ENCODE measurements at regions not wholly inside any gene's neighbourhood (a gene's known extent, or its start where the extent isn't known, plus 50 kb on each side); places are given as distances from the start of the nearest gene placed in this dataset.
"Not testable (repeated sequence)": the region's sequence is repeated elsewhere in the genome, so short reads cannot be mapped to it uniquely, and the experiment has no call there.

- Histone ChIP-seq H3K36me3 (replicated peaks) (no peaks in the 10 kb centered on the region), H3K4me3 (no peak overlapping the region), H3K27me3 (ENCODE audit: low read depth) (no peaks in the 10 kb centered on the region), H3K9me3 (no peaks in the 10 kb centered on the region), H3K4me1 (no peaks in the 10 kb centered on the region; the same call in 1 of the 2 replicates)
- no peak for DNase-seq (ENCODE audit: low spot score in 2 of 2)
- in situ Hi-C loops (cut with MboI; ENCODE audit: low sequenced_read_pairs): no loop called here
Measured at GRCh38 chr2:54048117-54048785, 67.2 kb upstream of the ACYP2 start.

DNA sequence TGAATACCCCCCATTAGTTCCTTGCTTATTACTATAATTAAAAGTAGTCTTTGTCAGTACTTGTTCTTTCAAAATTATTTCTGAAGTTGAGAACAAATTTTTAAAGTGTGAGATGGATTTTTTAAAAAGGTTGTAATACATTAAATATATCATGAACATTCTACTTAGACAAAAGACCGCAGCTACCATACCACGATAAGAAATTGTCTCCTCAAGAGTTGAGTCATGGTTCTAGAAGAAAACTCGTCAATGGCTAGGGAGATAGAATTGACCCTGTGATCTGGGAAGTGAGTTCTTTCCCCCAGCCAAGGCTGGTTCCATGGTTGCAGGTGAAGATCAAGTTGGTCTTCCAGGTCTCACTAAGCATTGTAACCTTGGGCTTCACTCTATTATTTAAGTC lies 67.8 kb upstream of the ACYP2 start:
- Histone ChIP-seq H3K36me3 (replicated peaks) (no peaks in the 10 kb centered on the region), H3K4me3 (no peak overlapping the region), H3K27me3 (ENCODE audit: low read depth) (no peaks in the 10 kb centered on the region), H3K4me1 (no peaks in the 10 kb centered on the region; the same call in 1 of the 2 replicates), H3K9me3 (no peaks in the 10 kb centered on the region)
- DNase-seq (ENCODE audit: low spot score in 2 of 2): no peak
- in situ Hi-C loops (cut with MboI; ENCODE audit: low sequenced_read_pairs): no loop called here

DNA sequence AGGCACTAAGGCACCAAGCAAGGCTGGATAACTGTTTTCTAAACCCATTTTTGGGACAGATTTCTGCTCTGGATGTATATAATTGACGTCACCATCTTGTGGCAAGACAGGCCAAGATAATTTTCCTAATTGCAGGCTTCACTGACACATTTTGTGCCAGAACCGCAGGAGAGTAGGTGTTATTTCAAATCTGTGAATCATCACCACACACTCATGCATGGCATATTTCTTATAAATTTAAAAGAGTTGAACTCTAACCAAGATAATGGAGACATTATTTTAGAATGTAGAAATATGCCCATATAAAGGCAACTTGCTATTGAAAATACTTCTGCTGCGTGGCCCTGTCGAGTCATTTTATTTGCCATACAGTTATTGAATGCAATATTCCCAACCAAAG lies 68.3 kb upstream of the ACYP2 start:
- no peaks in the 10 kb centered on the region for H3K9me3 ChIP-seq
- no peak for DNase-seq (ENCODE audit: low spot score in 2 of 2)
- no peak overlapping the region for H3K4me3 ChIP-seq
- no peaks in the 10 kb centered on the region for H3K27me3 ChIP-seq (ENCODE audit: low read depth)
- in situ Hi-C loops (cut with MboI; ENCODE audit: low sequenced_read_pairs): no loop called here
- H3K36me3 ChIP-seq (replicated peaks): no peaks in the 10 kb centered on the region
- no peaks in the 10 kb centered on the region; the same call in 1 of the 2 replicates for H3K4me1 ChIP-seq

- Histone ChIP-seq H3K4me3 (no peak overlapping the region), H3K27me3 (ENCODE audit: low read depth) (no peaks in the 10 kb centered on the region), H3K36me3 (replicated peaks) (no peaks in the 10 kb centered on the region), H3K4me1 (no peaks in the 10 kb centered on the region), H3K9me3 (no peaks in the 10 kb centered on the region)
- DNase-seq (ENCODE audit: low spot score in 2 of 2): no peak
- in situ Hi-C loops (cut with MboI; ENCODE audit: low sequenced_read_pairs): no loop called here
Measured at GRCh38 chr2:54042897-54043620, 72.3 kb upstream of the PSME4 start.

DNA sequence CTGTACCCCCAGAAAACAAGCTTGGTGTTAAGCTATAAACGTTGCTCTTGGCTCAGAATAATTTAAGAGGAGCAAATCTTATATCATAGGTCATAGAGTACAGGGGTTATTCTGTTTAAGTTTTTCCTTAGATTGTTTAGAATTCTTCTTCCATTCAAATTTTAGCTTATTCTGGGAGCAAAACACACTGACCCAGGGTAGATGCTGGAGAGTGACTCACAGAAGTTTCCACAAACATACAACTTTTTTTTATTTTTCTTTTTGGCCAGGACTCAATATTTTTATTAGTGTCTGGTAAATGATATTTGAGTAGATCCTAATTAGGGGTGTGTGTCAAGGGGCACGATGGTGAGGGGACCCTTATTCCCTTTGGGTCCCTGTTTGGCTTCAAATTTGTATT lies 71.5 kb upstream of the PSME4 start:
- DNase-seq (ENCODE audit: low spot score in 2 of 2): no peak
- in situ Hi-C loops (cut with MboI; ENCODE audit: low sequenced_read_pairs): no loop called here
- Histone ChIP-seq H3K27me3 (ENCODE audit: low read depth) (no peaks in the 10 kb centered on the region), H3K9me3 (no peaks in the 10 kb centered on the region), H3K4me1 (no peaks in the 10 kb centered on the region), H3K4me3 (no peak overlapping the region), H3K36me3 (replicated peaks) (no peaks in the 10 kb centered on the region)

DNA sequence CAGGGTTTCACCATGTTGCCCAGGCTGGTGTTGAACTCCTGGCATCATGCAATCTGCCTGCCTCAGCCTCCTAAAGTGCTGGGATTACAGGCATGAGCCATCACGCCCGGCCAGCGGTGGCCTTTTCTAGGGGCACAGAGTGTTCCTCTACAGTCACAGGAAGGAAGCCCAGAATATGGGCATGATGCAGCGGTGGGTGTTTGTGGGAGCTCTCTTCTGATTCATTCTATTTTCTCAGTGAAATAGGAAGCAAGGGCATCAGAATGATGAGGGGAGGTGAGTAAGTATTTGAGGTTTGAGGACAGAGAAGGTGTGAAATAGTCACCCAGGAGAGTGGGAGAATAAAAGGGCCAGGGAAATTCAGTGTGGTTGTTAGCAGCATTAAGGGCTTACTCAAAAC lies 70.3 kb upstream of the PSME4 start:
- DNase-seq (ENCODE audit: low spot score in 2 of 2): no peak
- Histone ChIP-seq H3K36me3 (replicated peaks) (no peaks in the 10 kb centered on the region), H3K4me3 (no peak overlapping the region), H3K9me3 (no peaks in the 10 kb centered on the region), H3K4me1 (no peaks in the 10 kb centered on the region), H3K27me3 (ENCODE audit: low read depth) (no peaks in the 10 kb centered on the region)
- in situ Hi-C loops (cut with MboI; ENCODE audit: low sequenced_read_pairs): no loop called here

DNA sequence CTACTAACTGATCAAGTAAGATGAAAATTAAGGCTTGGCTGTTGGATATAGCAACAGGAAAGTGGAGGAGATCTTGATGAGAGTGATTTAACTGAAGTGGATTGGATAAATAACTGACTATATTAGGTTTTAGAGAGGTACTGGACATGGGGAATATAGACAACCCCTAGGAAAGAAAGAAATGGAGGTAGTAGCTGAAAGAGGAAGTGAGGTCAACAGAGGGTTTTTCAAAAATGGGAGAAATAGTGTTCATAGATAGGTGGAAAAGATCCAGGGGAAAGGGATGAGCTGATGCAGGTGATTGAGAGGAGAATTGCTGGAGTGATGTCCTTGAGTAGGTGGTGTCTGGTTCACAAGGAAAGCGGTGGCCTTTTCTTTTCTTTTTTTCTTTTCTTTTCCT lies 69.9 kb upstream of the PSME4 start:
- no peak for DNase-seq (ENCODE audit: low spot score in 2 of 2)
- no peaks in the 10 kb centered on the region for H3K4me1 ChIP-seq
- H3K9me3 ChIP-seq: no peaks in the 10 kb centered on the region
- H3K27me3 ChIP-seq (ENCODE audit: low read depth): no peaks in the 10 kb centered on the region
- no peaks in the 10 kb centered on the region for H3K36me3 ChIP-seq (replicated peaks)
- in situ Hi-C loops (cut with MboI; ENCODE audit: low sequenced_read_pairs): no loop called here
- H3K4me3 ChIP-seq: no peak overlapping the region

DNA sequence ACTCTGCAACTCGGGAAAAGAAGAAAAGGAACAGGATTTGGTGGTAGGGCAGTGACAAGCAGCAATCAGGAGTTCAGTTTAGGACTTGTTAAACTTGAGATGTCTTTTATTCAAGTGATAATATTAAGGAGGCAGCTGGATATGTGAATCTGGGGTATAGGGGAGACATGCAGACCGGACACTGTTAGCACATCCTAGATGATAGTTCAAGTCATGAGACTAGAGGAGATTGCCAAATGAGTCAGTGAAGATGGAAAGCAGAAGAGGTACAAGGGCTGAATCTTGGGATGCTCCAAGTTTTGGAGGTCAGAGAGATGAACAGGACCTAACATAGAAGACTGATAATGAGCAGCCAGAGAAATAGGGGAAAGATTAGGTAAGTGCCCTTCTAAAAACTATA lies 69.5 kb upstream of the PSME4 start:
- DNase-seq (ENCODE audit: low spot score in 2 of 2): no peak
- Histone ChIP-seq H3K4me3 (no peak overlapping the region), H3K9me3 (no peaks in the 10 kb centered on the region), H3K4me1 (no peaks in the 10 kb centered on the region), H3K27me3 (ENCODE audit: low read depth) (no peaks in the 10 kb centered on the region), H3K36me3 (replicated peaks) (no peaks in the 10 kb centered on the region)
- in situ Hi-C loops (cut with MboI; ENCODE audit: low sequenced_read_pairs): no loop called here

DNA sequence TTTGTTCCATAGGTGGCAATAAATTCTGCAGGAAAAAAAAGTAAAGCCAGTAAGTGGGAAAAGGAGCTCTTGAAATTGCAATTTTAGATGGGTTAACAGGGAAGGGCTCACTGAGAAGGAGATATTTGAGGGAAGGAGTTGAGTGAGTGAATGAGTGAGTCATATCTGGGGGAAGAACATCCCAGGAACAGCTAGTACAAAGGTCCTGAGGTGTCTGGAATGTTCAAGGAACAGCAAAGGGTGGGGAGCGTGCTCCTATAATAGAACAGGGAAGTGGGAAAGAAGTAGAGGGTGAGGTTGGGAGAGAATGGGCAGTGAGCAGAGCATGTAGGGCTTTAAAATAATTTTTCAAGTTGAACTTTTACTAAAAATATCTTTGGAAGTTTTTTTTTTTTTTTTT lies 68.0 kb upstream of the PSME4 start:
- no peak for DNase-seq (ENCODE audit: low spot score in 2 of 2)
- H3K4me1 ChIP-seq: no peaks in the 10 kb centered on the region
- H3K9me3 ChIP-seq: no peaks in the 10 kb centered on the region
- no peaks in the 10 kb centered on the region for H3K36me3 ChIP-seq (replicated peaks)
- H3K27me3 ChIP-seq (ENCODE audit: low read depth): no peaks in the 10 kb centered on the region
- H3K4me3 ChIP-seq: no peak overlapping the region
- in situ Hi-C loops (cut with MboI; ENCODE audit: low sequenced_read_pairs): no loop called here

GRCh38 chr2:54031288-54031687 lies 60.5 kb upstream of the PSME4 start:
- H3K4me3 ChIP-seq; H3K36me3 ChIP-seq (replicated peaks); H3K4me1 ChIP-seq; DNase-seq (ENCODE audit: low spot score in 2 of 2); H3K27me3 ChIP-seq (ENCODE audit: low read depth); in situ Hi-C loops (cut with MboI; ENCODE audit: low sequenced_read_pairs); H3K9me3 ChIP-seq: not testable (repeated sequence)

DNA sequence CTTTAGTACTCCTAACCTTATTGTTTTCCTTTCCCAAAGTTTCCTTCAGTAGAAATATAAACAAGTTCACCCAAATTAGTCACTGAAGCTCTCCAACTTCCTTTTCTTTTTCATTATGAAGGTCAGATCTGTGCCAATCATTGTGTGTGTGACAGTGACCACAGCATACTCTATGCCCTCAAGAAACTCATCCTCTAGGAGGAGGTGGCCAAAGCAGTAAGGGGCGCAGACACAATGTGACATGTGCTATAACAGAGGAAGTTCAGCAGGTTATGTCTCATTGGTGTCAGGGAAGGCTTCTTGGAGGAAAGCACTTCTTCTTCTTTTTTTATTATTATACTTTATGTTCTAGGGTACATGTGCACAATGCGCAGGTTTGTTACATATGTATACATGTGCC lies 60.0 kb upstream of the PSME4 start:
- Histone ChIP-seq H3K36me3 (replicated peaks) (no peaks in the 10 kb centered on the region), H3K27me3 (ENCODE audit: low read depth) (no peaks in the 10 kb centered on the region), H3K4me3 (no peak overlapping the region), H3K9me3 (peaks cover 6% of the 10 kb centered on the region; the same call in 1 of the 2 replicates), H3K4me1 (peaks cover 4% of the 10 kb centered on the region)
- DNase-seq (ENCODE audit: low spot score in 2 of 2): no peak
- in situ Hi-C loops (cut with MboI; ENCODE audit: low sequenced_read_pairs): no loop called here

- no peak overlapping the region for H3K4me3 ChIP-seq
- peaks cover 6% of the 10 kb centered on the region for H3K9me3 ChIP-seq
- no peaks in the 10 kb centered on the region for H3K36me3 ChIP-seq (replicated peaks)
- no peak for DNase-seq (ENCODE audit: low spot score in 2 of 2)
- H3K4me1 ChIP-seq: peaks cover 4% of the 10 kb centered on the region
- H3K27me3 ChIP-seq (ENCODE audit: low read depth): no peaks in the 10 kb centered on the region
- in situ Hi-C loops (cut with MboI; ENCODE audit: low sequenced_read_pairs): no loop called here
Measured at GRCh38 chr2:54030396-54030741, 59.6 kb upstream of the PSME4 start.

DNA sequence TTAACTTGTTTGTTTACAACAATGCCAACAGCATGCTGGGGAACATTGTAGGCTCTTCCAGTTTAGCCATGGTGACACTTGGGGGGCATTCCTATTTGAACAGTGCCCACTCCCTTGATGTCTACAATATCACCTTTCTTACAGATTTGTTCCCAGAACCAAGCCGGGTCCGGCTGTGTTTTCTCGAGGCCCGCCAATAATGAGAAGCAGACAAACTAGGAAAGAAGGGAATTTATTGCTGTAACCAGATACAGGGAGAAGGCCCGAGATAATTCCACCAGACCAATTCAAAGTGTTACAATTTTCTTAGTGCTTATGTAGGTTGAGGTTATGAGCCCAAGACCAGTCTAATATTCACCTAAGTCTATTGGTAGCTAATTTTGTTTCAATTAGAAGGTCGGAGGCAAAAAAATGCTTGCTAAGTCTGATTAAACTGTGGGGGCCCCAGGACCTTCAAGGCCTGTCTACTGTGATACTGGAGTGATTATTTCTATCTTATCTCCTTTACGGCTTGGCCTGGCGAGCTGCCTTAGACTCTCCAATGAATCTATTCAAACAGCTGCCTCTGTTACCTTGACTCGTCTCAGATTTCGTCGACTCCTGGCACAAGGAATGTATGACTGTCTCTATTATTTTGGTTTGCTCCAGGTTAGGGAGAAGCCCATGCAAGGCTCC lies 59.1 kb upstream of the PSME4 start:
- H3K27me3 ChIP-seq (ENCODE audit: low read depth): no peaks in the 10 kb centered on the region; the same call in 1 of the 2 replicates
- in situ Hi-C loops (cut with MboI; ENCODE audit: low sequenced_read_pairs): no loop called here
- peaks cover 4% of the 10 kb centered on the region for H3K4me1 ChIP-seq
- H3K4me3 ChIP-seq: no peak overlapping the region
- H3K36me3 ChIP-seq (replicated peaks): no peaks in the 10 kb centered on the region
- H3K9me3 ChIP-seq: peaks cover 8% of the 10 kb centered on the region
- no peak for DNase-seq (ENCODE audit: low spot score in 2 of 2)

GRCh38 chr2:54025463-54026075 lies 54.8 kb upstream of the PSME4 start:
- H3K36me3 ChIP-seq (replicated peaks); H3K27me3 ChIP-seq (ENCODE audit: low read depth); DNase-seq (ENCODE audit: low spot score in 2 of 2); H3K4me1 ChIP-seq; H3K4me3 ChIP-seq; in situ Hi-C loops (cut with MboI; ENCODE audit: low sequenced_read_pairs); H3K9me3 ChIP-seq: not testable (repeated sequence)
